ENCODE measurements at regions not wholly inside any gene's neighbourhood (a gene's known extent, or its start where the extent isn't known, plus 50 kb on each side); places are given as distances from the start of the nearest gene placed in this dataset.

GRCh38 chr11:106403751-106404150 lies 326.3 kb downstream of the AASDHPPT start:
- Mint-ChIP-seq H3K4me1 (ENCODE audit: unreplicated experiment) (peaks cover 6% of the 10 kb centered on the region), H3K36me3 (no peaks in the 10 kb centered on the region), H3K9me3 (no peaks in the 10 kb centered on the region), H3K27me3 (no peaks in the 10 kb centered on the region), H3K4me3 (no peak overlapping the region), H3K27ac (no peak overlapping the region)
- no peak for DNase-seq (ENCODE audit: extremely low spot score, unreplicated experiment)
- no peak for TF ChIP-seq CTCF (conservative IDR thresholded peaks at IDR 0.05)

- Mint-ChIP-seq H3K27me3 (no peaks in the 10 kb centered on the region), H3K27ac (no peak overlapping the region), H3K36me3 (no peaks in the 10 kb centered on the region)
These were observed 331.8 kb downstream of the AASDHPPT start for GRCh38 chr11:106409222-106409621.

GRCh38 chr11:106409671-106410070 lies 332.2 kb downstream of the AASDHPPT start:
- Mint-ChIP-seq H3K4me3 (no peak overlapping the region), H3K27me3 (no peaks in the 10 kb centered on the region), H3K9me3 (peaks cover 5% of the 10 kb centered on the region), H3K27ac (no peak overlapping the region), H3K36me3 (no peaks in the 10 kb centered on the region), H3K4me1 (ENCODE audit: unreplicated experiment) (no peaks in the 10 kb centered on the region)
- no peak for DNase-seq (ENCODE audit: extremely low spot score, unreplicated experiment)
- TF ChIP-seq CTCF (conservative IDR thresholded peaks at IDR 0.05) = no peak

More at GRCh38 chr11:106409222-106409621, 331.8 kb downstream of the AASDHPPT start:
- TF ChIP-seq CTCF (conservative IDR thresholded peaks at IDR 0.05) = no peak
- Mint-ChIP-seq H3K9me3 (peaks cover 5% of the 10 kb centered on the region), H3K4me3 (no peak overlapping the region), H3K4me1 (ENCODE audit: unreplicated experiment) (no peaks in the 10 kb centered on the region)
- no peak for DNase-seq (ENCODE audit: extremely low spot score, unreplicated experiment)

GRCh38 chr11:106410902-106411301 lies 333.4 kb downstream of the AASDHPPT start:
- no peaks in the 10 kb centered on the region for H3K36me3 Mint-ChIP-seq
- no peak for TF ChIP-seq CTCF (conservative IDR thresholded peaks at IDR 0.05)
- no peak for DNase-seq (ENCODE audit: extremely low spot score, unreplicated experiment)
- H3K9me3 Mint-ChIP-seq = peaks cover 5% of the 10 kb centered on the region
- no peaks in the 10 kb centered on the region for H3K4me1 Mint-ChIP-seq (ENCODE audit: unreplicated experiment)
- H3K27me3 Mint-ChIP-seq = no peaks in the 10 kb centered on the region
- no peak overlapping the region for H3K27ac Mint-ChIP-seq
- no peak overlapping the region for H3K4me3 Mint-ChIP-seq

GRCh38 chr11:106413222-106413621 lies 335.8 kb downstream of the AASDHPPT start:
- Mint-ChIP-seq H3K4me1 (ENCODE audit: unreplicated experiment) (no peaks in the 10 kb centered on the region), H3K9me3 (peaks cover 5% of the 10 kb centered on the region), H3K27ac (no peak overlapping the region), H3K27me3 (no peaks in the 10 kb centered on the region), H3K36me3 (no peaks in the 10 kb centered on the region), H3K4me3 (no peak overlapping the region)
- TF ChIP-seq CTCF (conservative IDR thresholded peaks at IDR 0.05) = no peak
- no peak for DNase-seq (ENCODE audit: extremely low spot score, unreplicated experiment)

- H3K36me3 Mint-ChIP-seq = no peaks in the 10 kb centered on the region
- peaks cover 5% of the 10 kb centered on the region for H3K9me3 Mint-ChIP-seq
- H3K27me3 Mint-ChIP-seq = no peaks in the 10 kb centered on the region
- no peak overlapping the region for H3K27ac Mint-ChIP-seq
- H3K4me3 Mint-ChIP-seq = no peak overlapping the region
- TF ChIP-seq CTCF (conservative IDR thresholded peaks at IDR 0.05) = no peak
- DNase-seq (ENCODE audit: extremely low spot score, unreplicated experiment) = no peak
- H3K4me1 Mint-ChIP-seq (ENCODE audit: unreplicated experiment) = no peaks in the 10 kb centered on the region
These were observed 338.0 kb downstream of the AASDHPPT start for GRCh38 chr11:106415510-106415909.
